Thyroid gland (tissue), 4 donors: ENCODE measurements at regions not wholly inside any gene's neighbourhood (a gene's known extent, or its start where the extent isn't known, plus 50 kb on each side); places are given as distances from the start of the nearest gene placed in this dataset.

ENCODE experiments used
- DNase-seq, 2 donors: peaks; one replicate each; pipeline ENCODE4 v3.0.0-alpha.2; 2019
- H3K27ac ChIP-seq, 3 donors: fragments of 200-600 bp; sonication (generic); 1 replicate in 2 of 3; 2 replicates in 1 of 3; pipeline ENCODE4 v1.5.1; 2016 to 2019; ENCODE audit warnings: mild to moderate bottlenecking in 1 of 3, moderate library complexity in 1 of 3
- H3K27me3 ChIP-seq: fragments of 200-600 bp; sonication (generic); one replicate; pipeline ENCODE4 v1.5.1; 2019
- H3K36me3 ChIP-seq, 2 donors: fragments of 200-600 bp; sonication (generic); one replicate each; pipeline ENCODE4 v1.5.1; 2016 to 2019
- H3K4me1 ChIP-seq, 2 donors: fragments of 200-600 bp; sonication (generic); one replicate each; pipeline ENCODE4 v1.5.1; 2017 to 2019
- H3K4me3 ChIP-seq, 3 donors: fragments of 200-600 bp; sonication (generic); replicated peaks in 1 of 3; 1 replicate in 2 of 3; 2 replicates in 1 of 3; pipeline ENCODE4 v1.5.1; 2016; ENCODE audit warnings: mild to moderate bottlenecking in 1 of 3
- H3K9me3 ChIP-seq: fragments of 200-600 bp; sonication (generic); one replicate; pipeline ENCODE4 v1.5.1; 2017
- POLR2A ChIP-seq, 2 donors: fragments of 450-650 bp; IDR thresholded peaks; one replicate each; pipeline ENCODE4 v1.6.1; 2017; ENCODE audit warnings: antibody characterized with exemption in 2 of 2, mild to moderate bottlenecking in 2 of 2, moderate library complexity in 1 of 2
- WGBS, 2 donors: methylation state at CpG; one replicate each; pipeline ENCODE4 v1.1.5; 2017; 5-methylcytosine and 5-hydroxymethylcytosine counted together
- intact Hi-C: fragments of 100-400 bp; cut with DNase I; formaldehyde crosslinking; loops from one replicate; pipeline ENCODE4 v1.15.1; 2023
- TF ChIP-seq, protein P1 (sequence below), 6 experiments: fragments of 200-600 bp in 3 of 6; fragments of 450-650 bp in 3 of 6; sonication (generic) in 3 of 6; IDR thresholded peaks; one replicate each; pipeline ENCODE4 v1.5.1; 2016 to 2019; ENCODE audit warnings: antibody characterized with exemption in 6 of 6, mild to moderate bottlenecking in 2 of 6, inconsistent platforms in 1 of 6, moderate library complexity in 1 of 6

GRCh38 chr10:33638891-33639290, 304.4 kb upstream of the NRP1 start:
- 80 to 84% methylated on average over 3 of the region's 3 CpGs for WGBS, 2 donors
- Histone ChIP-seq H3K4me1 (no peaks in the 10 kb centered on the region), H3K27ac (no peak overlapping the region), H3K9me3 (no peaks in the 10 kb centered on the region), H3K27me3 (no peaks in the 10 kb centered on the region), H3K36me3 (no peaks in the 10 kb centered on the region), H3K4me3 (no peak overlapping the region)
- intact Hi-C loops, result no loop called here
- DNase-seq, result no peak
- TF ChIP-seq, protein P1, sequence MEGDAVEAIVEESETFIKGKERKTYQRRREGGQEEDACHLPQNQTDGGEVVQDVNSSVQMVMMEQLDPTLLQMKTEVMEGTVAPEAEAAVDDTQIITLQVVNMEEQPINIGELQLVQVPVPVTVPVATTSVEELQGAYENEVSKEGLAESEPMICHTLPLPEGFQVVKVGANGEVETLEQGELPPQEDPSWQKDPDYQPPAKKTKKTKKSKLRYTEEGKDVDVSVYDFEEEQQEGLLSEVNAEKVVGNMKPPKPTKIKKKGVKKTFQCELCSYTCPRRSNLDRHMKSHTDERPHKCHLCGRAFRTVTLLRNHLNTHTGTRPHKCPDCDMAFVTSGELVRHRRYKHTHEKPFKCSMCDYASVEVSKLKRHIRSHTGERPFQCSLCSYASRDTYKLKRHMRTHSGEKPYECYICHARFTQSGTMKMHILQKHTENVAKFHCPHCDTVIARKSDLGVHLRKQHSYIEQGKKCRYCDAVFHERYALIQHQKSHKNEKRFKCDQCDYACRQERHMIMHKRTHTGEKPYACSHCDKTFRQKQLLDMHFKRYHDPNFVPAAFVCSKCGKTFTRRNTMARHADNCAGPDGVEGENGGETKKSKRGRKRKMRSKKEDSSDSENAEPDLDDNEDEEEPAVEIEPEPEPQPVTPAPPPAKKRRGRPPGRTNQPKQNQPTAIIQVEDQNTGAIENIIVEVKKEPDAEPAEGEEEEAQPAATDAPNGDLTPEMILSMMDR (IDR thresholded peaks at IDR 0.05), result no peak
- no peak for TF ChIP-seq POLR2A (IDR thresholded peaks at IDR 0.05)

- Histone ChIP-seq H3K27ac (no peak overlapping the region), H3K27me3 (no peaks in the 10 kb centered on the region), H3K4me3 (no peak overlapping the region), H3K4me1 (no peaks in the 10 kb centered on the region), H3K36me3 (no peaks in the 10 kb centered on the region), H3K9me3 (no peaks in the 10 kb centered on the region)
- WGBS, 2 donors, result 88 to 93% methylated on average over 3 of the region's 3 CpGs
- no peak for TF ChIP-seq POLR2A (IDR thresholded peaks at IDR 0.05)
- TF ChIP-seq, protein P1 (IDR thresholded peaks at IDR 0.05), result no peak
- intact Hi-C loops, result no loop called here
- DNase-seq, result no peak
Observed at GRCh38 chr10:33638374-33638773, 303.9 kb upstream of the NRP1 start.

GRCh38 chr10:33635967-33636515, 301.6 kb upstream of the NRP1 start:
- 82 to 89% methylated on average over 6 of the region's 6 CpGs for WGBS, 2 donors
- intact Hi-C loops, result no loop called here
- TF ChIP-seq, protein P1 (IDR thresholded peaks at IDR 0.05), result no peak
- no peak for TF ChIP-seq POLR2A (IDR thresholded peaks at IDR 0.05)

DNA sequence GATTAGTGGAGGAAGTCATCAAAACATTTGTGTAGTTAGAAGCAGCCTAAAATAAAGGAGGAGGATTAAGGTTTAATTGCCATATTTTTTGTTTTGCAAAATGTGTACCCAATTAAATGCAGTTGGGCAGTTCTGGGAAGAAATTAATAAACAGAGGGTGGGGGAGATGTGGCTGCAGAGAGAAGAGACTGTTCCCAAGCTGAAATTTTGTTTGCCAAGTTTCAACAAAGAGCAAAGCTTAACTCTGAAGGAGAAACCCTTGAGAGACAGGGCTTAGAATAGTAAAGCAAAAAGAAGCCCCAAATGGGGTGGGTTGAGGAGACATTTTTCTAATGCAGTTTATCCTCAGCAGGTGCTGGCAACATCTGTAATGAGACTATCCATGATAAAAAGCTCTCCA, 298.0 kb upstream of the NRP1 start:
- Histone ChIP-seq H3K9me3 (no peaks in the 10 kb centered on the region), H3K36me3 (no peaks in the 10 kb centered on the region), H3K4me3 (no peak overlapping the region), H3K27ac (no peak overlapping the region), H3K27me3 (no peaks in the 10 kb centered on the region), H3K4me1 (no peaks in the 10 kb centered on the region)
- DNase-seq, result no peak
- intact Hi-C loops, result no loop called here
- no peak for TF ChIP-seq POLR2A (IDR thresholded peaks at IDR 0.05)
- TF ChIP-seq, protein P1 (IDR thresholded peaks at IDR 0.05), result no peak

More at GRCh38 chr10:33635967-33636515, 301.6 kb upstream of the NRP1 start:
- H3K4me3 ChIP-seq, result no peak overlapping the region
- H3K4me1 ChIP-seq, result no peaks in the 10 kb centered on the region
- H3K9me3 ChIP-seq, result no peaks in the 10 kb centered on the region
- H3K27ac ChIP-seq, result no peak overlapping the region
- DNase-seq, result no peak
- H3K27me3 ChIP-seq, result no peaks in the 10 kb centered on the region
- no peaks in the 10 kb centered on the region for H3K36me3 ChIP-seq

- H3K4me1 ChIP-seq, result no peaks in the 10 kb centered on the region
- no peak overlapping the region for H3K27ac ChIP-seq
- whole genome bisulfite sequencing, 2 donors, result 70 to 94% methylated on average over 3 of the region's 3 CpGs
- intact Hi-C loops, result no loop called here
- TF ChIP-seq, protein P1 (IDR thresholded peaks at IDR 0.05), result no peak
- no peak for TF ChIP-seq POLR2A (IDR thresholded peaks at IDR 0.05)
- no peak for DNase-seq
- H3K9me3 ChIP-seq, result no peaks in the 10 kb centered on the region
- H3K4me3 ChIP-seq, result no peak overlapping the region
- no peaks in the 10 kb centered on the region for H3K27me3 ChIP-seq
- H3K36me3 ChIP-seq, result no peaks in the 10 kb centered on the region
Observed at GRCh38 chr10:33631991-33632390, 297.5 kb upstream of the NRP1 start.
